ENCODE measurements at regions not wholly inside any gene's neighbourhood (a gene's known extent, or its start where the extent isn't known, plus 50 kb on each side); places are given as distances from the start of the nearest gene placed in this dataset.
A peak's percentile ranks its signal among the peaks of the same experiment; 100 is the strongest.

GRCh38 chr6:40313582-40313981, 273.6 kb downstream of the LRFN2 start:
- TF ChIP-seq CTCF (IDR thresholded peaks at IDR 0.05) (no peak), POLR2AphosphoS5 (IDR thresholded peaks at IDR 0.05; ENCODE audit: insufficient read depth in 1 of 2, low read depth in 1 of 2) (no peak), POLR2A (IDR thresholded peaks at IDR 0.05) (no peak)
- H3K27ac ChIP-seq: no peak overlapping the region
- H3K36me3 ChIP-seq: no peaks in the 10 kb centered on the region
- DNase-seq (ENCODE audit: extremely low spot score in 2 of 2): no peak
- no peaks in the 10 kb centered on the region for H3K27me3 ChIP-seq
- H3K4me3 ChIP-seq: no peak overlapping the region
- H3K4me1 ChIP-seq: no peaks in the 10 kb centered on the region
- no peaks in the 10 kb centered on the region for H3K9me3 ChIP-seq
- intact Hi-C loops (cut with DNase I): no loop called here

- no peaks in the 10 kb centered on the region for H3K4me1 ChIP-seq
- H3K27ac ChIP-seq: no peak overlapping the region
- H3K27me3 ChIP-seq: no peaks in the 10 kb centered on the region
- no peak overlapping the region for H3K4me3 ChIP-seq
- no peak for TF ChIP-seq CTCF (IDR thresholded peaks at IDR 0.05)
- TF ChIP-seq POLR2AphosphoS5 (IDR thresholded peaks at IDR 0.05; ENCODE audit: insufficient read depth in 1 of 2, low read depth in 1 of 2): no peak
- no peak for TF ChIP-seq POLR2A (IDR thresholded peaks at IDR 0.05)
- H3K9me3 ChIP-seq: no peaks in the 10 kb centered on the region
- H3K36me3 ChIP-seq: no peaks in the 10 kb centered on the region
- intact Hi-C loops (cut with DNase I): no loop called here
- no peak for DNase-seq (ENCODE audit: extremely low spot score in 2 of 2)
These were observed 274.8 kb downstream of the LRFN2 start for GRCh38 chr6:40312213-40313015.

GRCh38 chr6:40308533-40309306, 278.4 kb downstream of the LRFN2 start:
- Histone ChIP-seq H3K27ac (no peak overlapping the region), H3K36me3 (no peaks in the 10 kb centered on the region), H3K4me1 (no peaks in the 10 kb centered on the region), H3K27me3 (no peaks in the 10 kb centered on the region), H3K9me3 (no peaks in the 10 kb centered on the region), H3K4me3 (no peak overlapping the region)
- intact Hi-C loops (cut with DNase I): loop anchor here (10.0 kb wide), 1 partner anchor 314 kb away; no protein-coding TSS in a partner anchor
- no peak for TF ChIP-seq POLR2A (IDR thresholded peaks at IDR 0.05)
- TF ChIP-seq CTCF (IDR thresholded peaks at IDR 0.05): peak; percentile 47 to 71 (median 60)
- no peak for DNase-seq (ENCODE audit: extremely low spot score in 2 of 2)

GRCh38 chr6:40307712-40308111, 279.5 kb downstream of the LRFN2 start:
- intact Hi-C loops (cut with DNase I): loop anchor here (10.0 kb wide), 1 partner anchor 313 kb away; no protein-coding TSS in a partner anchor
- H3K9me3 ChIP-seq: no peaks in the 10 kb centered on the region
- H3K36me3 ChIP-seq: no peaks in the 10 kb centered on the region
- H3K27ac ChIP-seq: no peak overlapping the region
- TF ChIP-seq POLR2AphosphoS5 (IDR thresholded peaks at IDR 0.05; ENCODE audit: insufficient read depth in 1 of 2, low read depth in 1 of 2): no peak
- no peak for TF ChIP-seq CTCF (IDR thresholded peaks at IDR 0.05)
- no peak for TF ChIP-seq POLR2A (IDR thresholded peaks at IDR 0.05)
- DNase-seq (ENCODE audit: extremely low spot score in 2 of 2): no peak
- no peak overlapping the region for H3K4me3 ChIP-seq
- no peaks in the 10 kb centered on the region for H3K4me1 ChIP-seq
- H3K27me3 ChIP-seq: no peaks in the 10 kb centered on the region
